ENCODE measurements at regions not wholly inside any gene's neighbourhood (a gene's known extent, or its start where the extent isn't known, plus 50 kb on each side); places are given as distances from the start of the nearest gene placed in this dataset.
"Not testable (repeated sequence)": the region's sequence is repeated elsewhere in the genome, so short reads cannot be mapped to it uniquely, and the experiment has no call there.

- TF ChIP-seq TAF1 (IDR thresholded peaks at IDR 0.05; ENCODE audit: borderline replicate concordance, low read depth, low read length) (no peak), POLR2A (IDR thresholded peaks at IDR 0.05; ENCODE audit: low read depth, low read length) (no peak), POLR2AphosphoS5 (IDR thresholded peaks at IDR 0.05; ENCODE audit: low read depth, low read length) (no peak)
- DNase-seq (ENCODE audit: insufficient read length) (no peak), FAIRE-seq (no peak)
Measured at GRCh38 chr12:17286874-17287273, 680.9 kb upstream of the LMO3 start.

- FAIRE-seq (no peak), DNase-seq (ENCODE audit: insufficient read length) (no peak)
- TF ChIP-seq POLR2A (IDR thresholded peaks at IDR 0.05; ENCODE audit: low read depth, low read length) (no peak), TAF1 (IDR thresholded peaks at IDR 0.05; ENCODE audit: borderline replicate concordance, low read depth, low read length) (no peak), POLR2AphosphoS5 (IDR thresholded peaks at IDR 0.05; ENCODE audit: low read depth, low read length) (no peak)
Measured at GRCh38 chr12:17284873-17285272, 678.9 kb upstream of the LMO3 start.

- FAIRE-seq, result no peak
- TF ChIP-seq TAF1 (IDR thresholded peaks at IDR 0.05; ENCODE audit: borderline replicate concordance, low read depth, low read length) (no peak), POLR2AphosphoS5 (IDR thresholded peaks at IDR 0.05; ENCODE audit: low read depth, low read length) (no peak), POLR2A (IDR thresholded peaks at IDR 0.05; ENCODE audit: low read depth, low read length) (no peak)
- no peak for DNase-seq (ENCODE audit: insufficient read length)
Measured at GRCh38 chr12:17283563-17283962, 677.6 kb upstream of the LMO3 start.

GRCh38 chr12:17282169-17282568 lies 676.2 kb upstream of the LMO3 start:
- not testable (repeated sequence) for DNase-seq (ENCODE audit: insufficient read length); FAIRE-seq

GRCh38 chr12:17278946-17279345 lies 673.0 kb upstream of the LMO3 start:
- FAIRE-seq (no peak), DNase-seq (ENCODE audit: insufficient read length) (no peak)
- TF ChIP-seq TAF1 (IDR thresholded peaks at IDR 0.05; ENCODE audit: borderline replicate concordance, low read depth, low read length), result no peak
- TF ChIP-seq POLR2AphosphoS5 (IDR thresholded peaks at IDR 0.05; ENCODE audit: low read depth, low read length), result no peak
- TF ChIP-seq POLR2A (IDR thresholded peaks at IDR 0.05; ENCODE audit: low read depth, low read length), result no peak

- FAIRE-seq (no peak), DNase-seq (ENCODE audit: insufficient read length) (no peak)
- TF ChIP-seq POLR2A (IDR thresholded peaks at IDR 0.05; ENCODE audit: low read depth, low read length) (no peak), POLR2AphosphoS5 (IDR thresholded peaks at IDR 0.05; ENCODE audit: low read depth, low read length) (no peak), TAF1 (IDR thresholded peaks at IDR 0.05; ENCODE audit: borderline replicate concordance, low read depth, low read length) (no peak)
Measured at GRCh38 chr12:17276196-17276595, 670.2 kb upstream of the LMO3 start.

- no peak for TF ChIP-seq POLR2A (IDR thresholded peaks at IDR 0.05; ENCODE audit: low read depth, low read length)
- DNase-seq (ENCODE audit: insufficient read length), result no peak
- no peak for FAIRE-seq
Measured at GRCh38 chr12:17266856-17267255, 660.9 kb upstream of the LMO3 start.

GRCh38 chr12:17264603-17265002 lies 658.6 kb upstream of the LMO3 start:
- TF ChIP-seq TAF1 (IDR thresholded peaks at IDR 0.05; ENCODE audit: borderline replicate concordance, low read depth, low read length) (no peak), POLR2AphosphoS5 (IDR thresholded peaks at IDR 0.05; ENCODE audit: low read depth, low read length) (no peak), POLR2A (IDR thresholded peaks at IDR 0.05; ENCODE audit: low read depth, low read length) (no peak)
- FAIRE-seq, result no peak
- no peak for DNase-seq (ENCODE audit: insufficient read length)

GRCh38 chr12:17239874-17240273 lies 633.9 kb upstream of the LMO3 start:
- no peak for FAIRE-seq
- no peak for TF ChIP-seq POLR2A (IDR thresholded peaks at IDR 0.05; ENCODE audit: low read depth, low read length)
- TF ChIP-seq POLR2AphosphoS5 (IDR thresholded peaks at IDR 0.05; ENCODE audit: low read depth, low read length), result no peak
- no peak for TF ChIP-seq TAF1 (IDR thresholded peaks at IDR 0.05; ENCODE audit: borderline replicate concordance, low read depth, low read length)
- no peak for DNase-seq (ENCODE audit: insufficient read length)

- DNase-seq (ENCODE audit: insufficient read length), result no peak
- TF ChIP-seq POLR2AphosphoS5 (IDR thresholded peaks at IDR 0.05; ENCODE audit: low read depth, low read length) (no peak), POLR2A (IDR thresholded peaks at IDR 0.05; ENCODE audit: low read depth, low read length) (no peak), TAF1 (IDR thresholded peaks at IDR 0.05; ENCODE audit: borderline replicate concordance, low read depth, low read length) (no peak)
- FAIRE-seq, result no peak
Measured at GRCh38 chr12:17235996-17236395, 630.0 kb upstream of the LMO3 start.

- TF ChIP-seq POLR2AphosphoS5 (IDR thresholded peaks at IDR 0.05; ENCODE audit: low read depth, low read length) (no peak), POLR2A (IDR thresholded peaks at IDR 0.05; ENCODE audit: low read depth, low read length) (no peak), TAF1 (IDR thresholded peaks at IDR 0.05; ENCODE audit: borderline replicate concordance, low read depth, low read length) (no peak)
- FAIRE-seq (no peak), DNase-seq (ENCODE audit: insufficient read length) (no peak)
Measured at GRCh38 chr12:17215759-17216570, 610.0 kb upstream of the LMO3 start.

GRCh38 chr12:17214929-17215328 lies 609.0 kb upstream of the LMO3 start:
- FAIRE-seq (no peak), DNase-seq (ENCODE audit: insufficient read length) (no peak)
- no peak for TF ChIP-seq POLR2A (IDR thresholded peaks at IDR 0.05; ENCODE audit: low read depth, low read length)

GRCh38 chr12:17206553-17206952 lies 600.6 kb upstream of the LMO3 start:
- TF ChIP-seq TAF1 (IDR thresholded peaks at IDR 0.05; ENCODE audit: borderline replicate concordance, low read depth, low read length) (no peak), POLR2A (IDR thresholded peaks at IDR 0.05; ENCODE audit: low read depth, low read length) (no peak), POLR2AphosphoS5 (IDR thresholded peaks at IDR 0.05; ENCODE audit: low read depth, low read length) (no peak)
- FAIRE-seq (no peak), DNase-seq (ENCODE audit: insufficient read length) (no peak)

Measured in GM12892 (cell line).